ENCODE measurements at regions not wholly inside any gene's neighbourhood (a gene's known extent, or its start where the extent isn't known, plus 50 kb on each side); places are given as distances from the start of the nearest gene placed in this dataset.
"Not testable (repeated sequence)": the region's sequence is repeated elsewhere in the genome, so short reads cannot be mapped to it uniquely, and the experiment has no call there.

- no peak for TF ChIP-seq CTCF (conservative IDR thresholded peaks at IDR 0.05; ENCODE audit: control insufficient read depth, insufficient read depth, low read depth, low read length)
- H3K4me3 ChIP-seq (ENCODE audit: control insufficient read depth, low read depth, low read length) = no peak overlapping the region
- DNase-seq (ENCODE audit: low read depth) = no peak
Observed at GRCh38 chr1:14424325-14425002, 174.0 kb upstream of the KAZN start.

DNA sequence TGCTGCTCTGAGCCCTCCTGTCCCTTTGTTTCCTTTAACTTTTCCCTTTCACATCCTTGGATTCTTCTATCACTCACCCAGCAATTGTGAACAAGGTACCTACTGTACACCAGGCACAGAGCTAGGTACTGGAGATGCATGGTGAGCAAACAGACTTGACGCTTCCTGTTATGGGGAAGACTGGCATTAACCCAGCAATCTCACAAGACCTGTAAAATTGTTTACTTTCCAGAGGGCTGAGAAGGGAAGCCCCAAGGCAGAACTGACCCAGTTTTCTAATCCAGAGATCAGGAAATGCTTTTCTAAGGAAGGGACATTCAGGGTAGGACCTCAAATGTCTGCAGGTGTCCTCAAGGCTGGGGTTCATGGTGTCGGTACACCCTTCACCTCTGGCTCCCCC, 171.6 kb upstream of the KAZN start:
- H3K4me3 ChIP-seq (ENCODE audit: control insufficient read depth, low read depth, low read length) = no peak overlapping the region
- TF ChIP-seq CTCF (conservative IDR thresholded peaks at IDR 0.05; ENCODE audit: control insufficient read depth, insufficient read depth, low read depth, low read length) = no peak
- no peak for DNase-seq (ENCODE audit: low read depth)

DNA sequence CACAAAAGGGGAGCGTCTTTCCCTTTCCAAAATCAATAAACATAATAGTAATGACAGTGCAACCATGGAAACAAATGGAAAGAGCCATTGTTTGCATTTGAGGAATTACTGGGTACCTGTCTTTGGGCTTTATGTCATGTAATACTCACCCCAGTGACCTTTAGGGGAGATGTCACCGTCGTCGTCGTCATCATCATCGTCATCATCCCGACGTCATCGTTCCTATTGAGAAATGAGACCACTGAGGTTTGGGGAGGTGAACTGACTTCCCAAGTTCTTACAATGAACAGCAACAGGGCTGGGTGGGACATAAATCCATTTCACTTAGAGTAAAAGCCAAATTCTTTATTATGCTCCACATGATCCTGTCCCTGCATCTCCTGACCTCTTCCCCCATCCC, 168.9 kb upstream of the KAZN start:
- no peak for DNase-seq (ENCODE audit: low read depth)
- TF ChIP-seq CTCF (conservative IDR thresholded peaks at IDR 0.05; ENCODE audit: control insufficient read depth, insufficient read depth, low read depth, low read length) = no peak
- H3K4me3 ChIP-seq (ENCODE audit: control insufficient read depth, low read depth, low read length) = no peak overlapping the region

DNA sequence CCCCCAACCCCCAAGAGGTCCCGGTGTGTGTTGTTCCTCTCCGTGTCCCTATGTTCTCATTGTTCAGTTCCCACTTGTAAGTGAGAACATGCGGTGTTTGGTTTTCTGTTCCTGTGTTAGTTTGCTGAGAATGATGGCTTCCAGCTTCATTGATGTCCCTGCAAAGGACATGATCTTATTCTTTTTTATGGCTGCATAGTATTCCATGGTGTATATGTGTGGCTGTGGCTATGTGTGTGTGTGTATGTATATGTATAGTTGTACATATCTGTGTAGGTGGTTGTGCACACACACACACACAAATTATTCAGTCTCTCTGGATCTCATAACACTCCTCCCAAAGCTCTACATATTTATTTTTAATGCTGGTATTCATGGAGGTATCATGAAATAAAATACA, 165.8 kb upstream of the KAZN start:
- not testable (repeated sequence) for H3K4me3 ChIP-seq (ENCODE audit: control insufficient read depth, low read depth, low read length); DNase-seq (ENCODE audit: low read depth)

- no peak for DNase-seq (ENCODE audit: low read depth)
- H3K4me3 ChIP-seq (ENCODE audit: control insufficient read depth, low read depth, low read length) = no peak overlapping the region
- peak; percentile 23 for TF ChIP-seq CTCF (conservative IDR thresholded peaks at IDR 0.05; ENCODE audit: control insufficient read depth, insufficient read depth, low read depth, low read length)
Observed at GRCh38 chr1:14435368-14436023, 163.0 kb upstream of the KAZN start.

DNA sequence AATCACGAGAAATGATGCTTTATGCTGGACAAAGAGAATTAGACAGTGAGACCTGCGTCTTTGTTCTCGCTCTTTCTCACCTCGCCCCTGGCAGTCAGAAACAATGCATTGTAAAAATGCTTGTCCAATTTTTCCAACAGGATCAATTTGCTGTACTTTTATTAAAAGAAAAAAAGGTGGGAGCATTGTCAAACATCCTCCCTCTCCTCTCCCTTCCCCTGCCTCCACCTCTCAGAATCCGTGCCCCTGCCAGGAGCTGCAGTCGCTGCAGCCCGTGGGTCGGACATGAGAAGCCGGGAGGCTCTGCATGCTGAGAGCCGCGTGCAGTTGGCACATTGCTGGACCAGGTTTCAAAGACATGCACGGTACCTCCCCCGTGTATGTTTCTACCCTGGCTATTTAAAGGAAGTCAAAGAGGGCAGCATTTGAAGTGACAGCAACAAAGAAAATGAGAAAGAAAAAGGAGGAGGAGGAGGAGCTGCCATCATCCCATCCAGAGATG, 161.0 kb upstream of the KAZN start:
- DNase-seq (ENCODE audit: low read depth) = no peak
- no peak for TF ChIP-seq CTCF (conservative IDR thresholded peaks at IDR 0.05; ENCODE audit: control insufficient read depth, insufficient read depth, low read depth, low read length)
- H3K4me3 ChIP-seq (ENCODE audit: control insufficient read depth, low read depth, low read length) = no peak overlapping the region

- no peak for TF ChIP-seq CTCF (conservative IDR thresholded peaks at IDR 0.05; ENCODE audit: control insufficient read depth, insufficient read depth, low read depth, low read length)
- no peak for DNase-seq (ENCODE audit: low read depth)
Observed at GRCh38 chr1:14438127-14438769, 160.2 kb upstream of the KAZN start.

More at GRCh38 chr1:14438127-14438769, 160.2 kb upstream of the KAZN start:
- no peak overlapping the region for H3K4me3 ChIP-seq (ENCODE audit: control insufficient read depth, low read depth, low read length)
